Activated CD4-positive, alpha-beta T cell treated with anti-CD3 and anti-CD28 coated beads for 1 hour (primary cell): ENCODE measurements at regions not wholly inside any gene's neighbourhood (a gene's known extent, or its start where the extent isn't known, plus 50 kb on each side); places are given as distances from the start of the nearest gene placed in this dataset.
"Not testable (repeated sequence)": the region's sequence is repeated elsewhere in the genome, so short reads cannot be mapped to it uniquely, and the experiment has no call there.

Source experiments
- DNase-seq: peaks from one replicate; pipeline ENCODE4 v3.0.0-alpha.2; 2020

DNA sequence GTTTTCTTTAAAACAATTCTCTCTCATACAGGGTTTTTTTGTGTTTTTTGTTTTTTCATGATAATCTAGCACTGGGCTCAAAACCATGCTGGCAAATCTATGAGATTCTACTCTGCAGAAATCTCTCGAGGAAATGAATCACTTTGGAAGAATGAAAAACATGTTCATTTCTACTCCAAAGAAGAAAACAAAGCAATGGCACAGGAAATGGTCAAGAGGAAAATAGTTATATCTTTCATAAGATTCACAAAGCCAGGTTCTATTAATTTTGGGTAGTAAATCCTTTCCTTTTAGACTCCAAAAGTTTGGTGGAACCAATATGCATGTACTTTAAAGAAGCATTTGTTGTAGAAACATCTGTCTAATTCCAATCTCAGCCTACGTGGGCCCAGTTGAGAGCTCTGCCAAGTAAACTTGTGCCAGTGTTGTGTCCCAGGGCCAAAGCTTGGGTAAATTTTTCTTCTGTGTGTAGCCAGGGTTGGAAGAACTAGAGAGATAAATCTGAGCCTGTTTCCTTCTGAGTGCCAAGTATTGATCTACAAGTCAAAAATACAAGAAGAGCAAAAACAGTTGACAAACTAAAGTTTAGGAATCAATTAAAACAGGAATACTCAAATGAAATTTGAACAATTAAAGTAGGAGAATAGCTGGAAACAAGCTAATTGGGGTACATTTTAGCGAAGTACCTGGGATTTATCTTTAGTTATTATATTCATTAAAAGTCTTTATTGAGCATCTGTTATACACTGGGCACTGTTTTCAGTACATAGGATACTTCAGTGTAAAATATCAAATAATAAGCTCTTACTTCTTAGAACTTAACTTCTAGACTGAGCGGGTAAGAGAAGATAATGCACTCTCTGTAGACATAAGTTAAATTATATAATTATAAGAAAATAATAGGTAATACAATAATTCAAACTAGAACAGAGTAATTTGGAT is 657.5 kb upstream of the NECTIN3 start:
- DNase-seq = no peak

DNA sequence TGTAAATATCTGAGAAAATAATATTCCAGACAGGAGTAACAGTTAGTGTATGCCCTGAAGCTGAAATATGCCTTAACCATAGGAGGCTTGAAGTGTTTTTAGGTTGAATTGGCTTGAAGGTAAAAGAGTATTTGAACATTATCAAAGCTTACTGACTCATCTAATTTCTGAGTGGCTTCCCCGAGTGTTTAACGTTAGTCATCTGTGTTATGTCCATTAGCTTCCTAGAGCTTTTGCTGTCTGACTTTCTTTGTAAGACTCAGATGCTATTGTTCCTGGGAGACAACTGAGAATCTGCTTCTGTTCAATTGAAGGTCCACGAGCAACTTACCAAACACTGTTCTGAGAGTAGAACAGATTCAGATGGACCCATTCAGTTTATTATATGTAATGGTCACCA is 656.8 kb upstream of the NECTIN3 start:
- no peak for DNase-seq

DNA sequence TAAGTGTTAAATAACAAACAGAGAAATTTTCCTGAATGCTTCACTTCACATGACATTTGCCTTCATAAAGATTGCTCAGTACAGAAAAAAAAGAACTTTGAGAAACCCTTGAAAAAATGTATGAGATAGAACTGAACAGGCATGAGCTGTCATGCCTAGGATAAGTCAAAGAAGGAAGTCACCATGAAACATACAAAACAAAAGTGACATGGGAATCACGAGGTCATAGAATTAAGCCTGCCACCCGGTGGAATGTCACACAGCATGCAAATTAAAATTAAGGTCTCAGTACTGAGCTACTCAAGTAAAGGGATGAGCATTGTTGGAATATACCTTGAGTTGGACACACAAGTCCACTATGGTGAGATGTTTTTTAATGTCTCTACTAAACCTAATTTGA is 652.5 kb upstream of the NECTIN3 start:
- no peak for DNase-seq

DNA sequence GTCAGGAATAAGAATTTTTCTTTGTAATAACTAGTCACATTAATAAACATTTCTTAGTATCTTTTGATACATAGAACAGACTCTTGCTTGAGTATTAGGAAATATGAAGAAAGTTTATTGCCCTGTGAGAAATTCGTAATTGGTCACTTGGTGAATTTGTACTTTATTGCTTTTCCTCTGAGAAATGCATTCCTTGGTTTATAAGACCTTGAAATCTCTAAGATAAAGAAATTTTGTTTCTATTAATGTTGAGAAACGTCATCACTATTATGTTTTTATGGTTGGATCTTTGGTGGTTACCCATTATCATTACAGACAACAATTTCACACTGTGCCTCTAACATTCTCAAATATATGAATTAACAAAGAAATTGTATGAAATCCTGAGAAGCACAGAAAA is 652.0 kb upstream of the NECTIN3 start:
- DNase-seq = no peak

DNA sequence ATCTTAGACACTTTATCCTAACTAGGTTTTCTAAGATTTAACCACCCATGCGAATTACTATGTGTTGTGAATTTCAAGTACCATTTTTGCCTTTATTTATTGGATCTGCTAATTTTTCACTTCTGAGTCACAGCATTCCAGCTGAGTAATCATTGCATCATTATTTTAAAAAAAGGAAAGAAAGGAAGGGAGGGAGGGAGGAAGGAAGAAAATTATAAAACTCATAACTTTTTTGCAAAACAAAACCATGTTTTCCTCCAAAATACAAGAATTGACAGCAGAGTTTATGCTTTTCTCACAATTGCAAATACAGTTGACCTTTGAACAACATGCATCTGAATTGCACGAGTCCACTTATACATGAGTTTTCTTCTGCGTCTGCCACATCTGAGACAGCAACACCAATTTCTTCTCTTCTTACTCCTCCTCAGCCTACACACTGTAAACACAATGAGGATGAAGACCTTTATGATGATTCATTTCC is 651.4 kb upstream of the NECTIN3 start:
- no peak for DNase-seq

DNA sequence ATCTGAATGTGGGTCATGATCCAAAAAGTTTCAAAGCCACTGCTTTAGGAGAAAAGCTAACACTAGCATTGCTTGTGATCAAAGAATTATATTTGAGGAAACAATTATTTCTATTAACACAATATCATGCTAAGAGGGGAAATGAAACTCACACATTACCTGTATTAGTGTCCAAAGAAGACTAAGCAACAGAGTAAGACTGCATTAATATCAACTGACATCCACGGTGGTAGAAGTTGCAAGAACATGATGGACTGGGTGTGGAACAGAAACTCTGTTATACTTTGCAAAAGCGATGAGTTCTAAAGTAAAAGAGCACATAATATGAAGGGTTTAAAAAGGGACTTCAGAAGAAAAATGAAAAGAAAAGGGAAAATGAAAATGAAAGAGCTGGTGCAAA is 648.3 kb upstream of the NECTIN3 start:
- DNase-seq = no peak

DNA sequence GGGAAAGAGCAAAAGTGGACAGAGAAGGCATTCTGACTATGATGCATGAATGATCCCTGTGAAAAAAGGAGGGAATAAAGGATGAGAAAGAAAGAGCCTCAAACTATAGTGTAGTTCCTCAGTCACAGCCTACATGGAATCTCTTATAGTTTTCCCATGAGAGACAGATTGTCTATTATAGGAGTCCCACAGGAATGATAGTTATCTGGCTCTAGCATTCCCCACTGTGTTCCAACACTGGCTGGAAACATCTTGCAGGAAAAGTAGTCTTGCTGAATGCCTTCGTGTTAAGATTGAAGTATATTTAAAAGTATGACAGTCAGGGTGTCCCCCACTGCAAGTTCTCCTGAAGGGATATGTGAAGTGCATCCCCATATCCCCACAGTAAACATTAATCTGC is 641.5 kb upstream of the NECTIN3 start:
- DNase-seq = no peak

DNA sequence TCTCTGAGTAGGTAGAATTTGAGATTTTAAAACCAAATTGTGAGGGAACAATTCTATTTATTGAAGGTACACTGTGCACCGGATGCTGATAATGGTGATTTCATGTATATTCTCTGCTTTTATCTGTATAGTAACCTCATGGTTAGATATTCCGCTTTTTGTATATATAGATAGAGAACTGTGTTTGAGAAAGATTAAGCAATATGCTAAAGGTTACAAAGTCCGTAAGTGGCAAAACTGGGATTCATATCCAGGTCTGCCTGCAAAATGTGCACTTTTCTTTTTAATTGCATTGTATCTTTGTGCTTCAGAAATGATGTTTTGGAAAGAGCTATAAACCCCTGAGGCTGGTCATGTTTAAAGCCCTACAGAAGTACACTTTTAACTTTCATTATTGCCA is 635.4 kb upstream of the NECTIN3 start:
- no peak for DNase-seq

DNA sequence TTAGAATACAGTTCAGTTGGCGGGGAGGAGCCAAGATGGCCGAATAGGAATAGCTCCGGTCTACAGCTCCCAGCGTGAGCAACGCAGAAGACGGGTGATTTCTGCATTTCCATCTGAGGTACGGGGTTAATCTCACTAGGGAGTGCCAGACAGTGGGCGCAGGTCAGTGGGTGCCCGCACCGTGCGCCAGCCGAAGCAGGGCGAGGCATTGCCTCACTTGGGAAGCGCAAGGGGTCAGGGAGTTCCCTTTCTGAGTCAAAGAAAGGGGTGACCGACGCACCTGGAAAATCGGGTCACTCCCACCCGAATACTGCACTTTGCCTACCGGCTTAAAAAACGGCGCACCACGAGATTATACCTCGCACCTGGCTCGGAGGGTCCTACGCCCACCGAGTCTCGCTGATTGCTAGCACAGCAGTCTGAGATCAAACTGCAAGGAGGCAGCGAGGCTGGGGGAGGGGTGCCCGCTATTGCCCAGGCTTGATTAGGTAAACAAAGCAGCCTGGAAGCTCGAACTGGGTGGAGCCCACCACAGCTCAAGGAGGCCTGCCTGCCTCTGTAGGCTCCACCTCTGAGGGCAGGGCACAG is 631.5 kb upstream of the NECTIN3 start:
- not testable (repeated sequence) for DNase-seq

DNA sequence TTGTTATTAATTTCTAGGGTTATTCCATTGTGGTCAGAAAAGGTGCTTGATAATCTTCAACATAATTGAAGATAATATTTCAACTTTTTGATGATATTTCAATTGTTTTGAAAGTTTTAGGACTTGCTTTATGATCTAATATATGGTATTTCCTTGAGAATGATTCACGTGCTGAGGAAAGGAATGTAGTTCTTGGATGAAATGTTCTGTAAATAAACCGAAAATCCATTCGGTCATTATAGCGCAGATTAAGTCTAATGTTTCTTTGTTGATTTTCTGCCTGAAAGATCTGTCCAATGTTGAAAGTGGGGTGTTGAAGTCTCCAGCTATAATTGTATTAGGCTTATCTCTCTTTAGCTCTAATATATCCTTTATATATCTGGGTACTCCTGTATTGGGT is 617.5 kb upstream of the NECTIN3 start:
- no peak for DNase-seq

DNA sequence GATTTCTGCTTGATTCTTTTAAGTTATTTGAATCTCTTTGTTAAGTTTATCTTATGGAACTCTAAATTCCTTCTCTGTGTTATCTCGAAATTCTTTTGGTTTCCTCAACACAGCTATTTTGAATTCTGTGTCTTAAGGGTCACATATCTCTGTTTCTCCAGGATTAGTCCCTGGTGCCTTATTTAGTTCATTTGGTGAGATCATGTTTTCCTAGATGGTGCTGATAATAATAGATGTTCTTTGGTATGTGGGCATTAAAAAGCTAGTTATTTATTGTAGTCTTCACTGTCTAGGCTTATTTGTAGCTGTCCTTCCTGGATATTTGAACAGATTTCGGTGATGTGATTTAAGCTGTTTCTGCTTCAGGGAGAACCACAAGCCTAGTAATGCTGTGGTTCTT is 615.6 kb upstream of the NECTIN3 start:
- DNase-seq = no peak

DNA sequence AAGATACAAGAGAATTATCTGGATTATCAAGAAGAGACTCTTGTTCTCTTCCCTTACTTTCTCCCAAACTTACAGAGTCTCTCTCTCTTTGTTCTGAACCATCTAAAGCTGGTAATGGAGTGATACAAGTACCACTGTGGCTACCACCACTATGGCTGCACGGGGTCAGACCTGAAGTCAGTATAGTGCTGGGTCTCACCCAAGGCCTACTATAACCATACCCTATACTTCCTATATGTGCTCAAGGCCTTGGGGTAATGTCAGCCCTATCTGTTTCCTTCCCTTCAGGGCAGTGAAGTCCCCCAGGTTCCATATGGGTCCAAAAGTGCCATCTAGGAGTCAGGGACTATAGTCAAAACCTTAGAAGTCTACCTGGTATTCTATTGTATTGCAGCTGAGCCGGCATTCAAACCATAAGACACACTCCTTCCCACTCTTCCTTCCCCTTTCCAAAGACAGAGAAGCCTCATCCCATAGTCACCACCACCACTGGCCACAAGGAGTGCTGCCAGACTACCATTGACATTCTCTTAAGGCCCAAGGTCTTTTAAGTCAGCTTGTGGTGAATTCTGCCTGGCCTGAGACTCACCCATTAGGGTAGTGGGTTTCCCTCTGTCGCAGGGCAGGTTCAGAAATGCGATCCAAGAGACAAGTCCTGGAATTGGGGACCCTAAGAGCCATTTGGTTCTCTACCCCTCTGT is 615.0 kb upstream of the NECTIN3 start:
- no peak for DNase-seq

DNA sequence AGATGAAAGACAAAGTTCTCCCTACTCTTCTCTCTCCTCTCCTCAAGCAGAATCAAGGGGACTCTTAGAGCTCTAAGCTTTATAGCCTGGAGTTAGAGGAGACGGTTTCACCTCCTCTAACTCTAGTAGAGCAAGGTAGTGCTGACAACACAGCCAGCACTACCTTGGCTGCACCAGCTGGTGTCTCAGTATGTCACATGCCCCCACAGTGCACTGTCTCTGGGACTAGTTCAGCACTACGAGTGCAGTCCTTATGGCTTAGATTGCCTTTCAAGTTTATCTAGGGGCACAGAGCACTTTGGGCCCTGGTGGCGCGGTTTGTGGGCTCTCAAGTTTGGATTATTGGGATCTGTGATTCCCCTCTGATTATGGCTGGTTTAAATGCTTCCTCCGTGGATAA is 614.1 kb upstream of the NECTIN3 start:
- DNase-seq = no peak

DNA sequence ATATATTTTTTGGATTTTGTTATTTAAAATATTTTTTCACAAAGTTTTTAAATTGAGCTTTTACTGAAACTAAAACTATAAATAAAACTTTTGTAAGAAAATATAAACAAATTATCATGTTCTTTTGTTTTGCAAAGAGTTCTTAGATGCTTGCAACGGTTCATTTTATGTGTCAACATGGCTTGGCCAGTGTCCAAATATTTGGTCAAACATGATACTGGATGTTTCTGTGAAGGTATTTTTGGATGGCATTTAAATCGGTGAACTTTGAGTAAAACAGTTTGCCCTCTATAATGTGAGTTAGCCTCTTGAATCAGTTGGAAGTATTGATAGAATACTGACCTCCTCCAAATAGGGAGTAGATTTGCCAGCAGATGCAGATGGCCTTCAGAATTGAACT is 612.6 kb upstream of the NECTIN3 start:
- no peak for DNase-seq

DNA sequence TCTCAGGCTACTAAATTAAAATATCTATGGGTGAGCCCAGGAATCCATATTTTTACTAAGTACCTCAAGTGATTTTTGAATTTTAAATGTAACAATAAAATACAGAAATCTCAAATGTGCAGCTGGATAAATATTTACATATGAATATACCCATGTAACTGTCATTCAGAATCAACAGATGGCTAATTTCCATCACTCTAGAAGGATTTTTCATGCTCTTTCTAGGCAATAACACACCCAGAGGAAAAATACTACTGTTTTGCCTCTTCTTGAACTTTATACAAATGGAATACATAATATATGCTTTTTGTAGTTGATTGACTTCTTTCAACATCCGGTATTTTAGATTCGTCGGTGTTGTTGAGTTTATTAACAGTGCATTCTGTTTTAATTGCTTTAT is 601.3 kb upstream of the NECTIN3 start:
- no peak for DNase-seq

DNA sequence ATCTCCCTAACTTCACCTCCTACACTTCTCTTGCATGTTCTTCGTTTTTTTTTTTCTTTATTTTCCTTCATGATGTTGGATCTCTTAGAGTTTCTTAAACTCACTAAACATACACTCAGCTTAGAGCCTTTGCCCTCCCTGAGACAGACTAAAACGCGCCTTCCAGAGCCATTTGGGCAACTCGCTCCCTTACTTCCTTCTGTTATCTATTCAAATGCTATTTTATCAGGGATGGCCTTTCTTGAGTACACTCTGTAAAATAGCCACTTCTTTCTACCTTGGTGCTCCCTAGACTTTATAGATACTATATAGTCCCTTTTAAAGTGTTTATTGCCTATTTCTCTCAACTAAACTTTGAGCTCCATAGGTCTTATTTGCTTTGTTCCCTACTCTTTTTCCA is 598.2 kb upstream of the NECTIN3 start:
- DNase-seq = no peak

DNA sequence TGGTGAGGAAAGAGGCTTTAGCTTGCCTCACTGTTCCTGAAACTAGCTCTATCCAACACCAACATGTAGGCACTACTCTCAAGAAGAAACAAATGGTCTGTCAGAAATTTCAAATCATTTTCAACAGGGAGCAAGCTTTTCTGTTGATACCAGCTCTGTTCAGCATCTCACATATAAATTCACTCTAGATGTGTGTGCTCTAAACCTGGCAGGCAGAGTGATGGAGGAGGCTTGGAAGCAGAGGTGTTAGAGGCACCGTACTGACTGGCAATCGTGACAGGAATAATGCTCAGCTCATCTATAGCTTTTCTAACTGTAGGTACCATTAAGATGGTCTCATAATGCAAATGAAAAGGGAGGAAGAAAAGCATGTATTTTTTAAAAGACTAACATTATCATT is 597.2 kb upstream of the NECTIN3 start:
- DNase-seq = no peak

DNA sequence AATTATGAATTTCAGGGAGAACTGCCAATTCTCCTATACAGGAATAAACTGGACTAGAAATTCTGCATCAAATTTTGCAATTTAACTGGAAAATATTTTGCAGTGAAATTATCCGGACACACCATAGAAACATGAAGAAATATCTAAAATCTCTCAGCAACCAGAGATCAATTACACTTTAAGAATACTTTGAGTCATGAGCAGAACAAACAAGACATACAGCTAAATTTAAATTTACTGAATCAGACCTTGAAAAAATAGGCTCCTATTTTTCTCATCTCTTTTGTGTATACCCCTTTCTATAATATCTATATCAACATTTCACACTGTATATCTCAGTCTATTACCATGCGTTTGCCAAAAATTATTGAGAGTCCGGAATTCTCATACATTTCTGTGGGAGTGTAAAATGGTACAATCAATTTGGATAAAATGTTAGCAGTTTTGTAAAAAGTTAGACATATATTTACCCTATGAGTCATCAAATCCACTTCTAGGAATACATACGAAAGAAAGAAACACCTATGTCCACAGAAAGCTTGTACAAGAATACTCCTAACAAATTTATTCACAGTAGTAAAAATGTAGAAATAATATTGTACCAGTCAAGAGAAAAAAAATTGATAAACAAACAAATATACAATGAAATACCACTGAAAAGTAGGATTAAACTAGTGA is 593.1 kb upstream of the NECTIN3 start:
- DNase-seq = no peak

DNA sequence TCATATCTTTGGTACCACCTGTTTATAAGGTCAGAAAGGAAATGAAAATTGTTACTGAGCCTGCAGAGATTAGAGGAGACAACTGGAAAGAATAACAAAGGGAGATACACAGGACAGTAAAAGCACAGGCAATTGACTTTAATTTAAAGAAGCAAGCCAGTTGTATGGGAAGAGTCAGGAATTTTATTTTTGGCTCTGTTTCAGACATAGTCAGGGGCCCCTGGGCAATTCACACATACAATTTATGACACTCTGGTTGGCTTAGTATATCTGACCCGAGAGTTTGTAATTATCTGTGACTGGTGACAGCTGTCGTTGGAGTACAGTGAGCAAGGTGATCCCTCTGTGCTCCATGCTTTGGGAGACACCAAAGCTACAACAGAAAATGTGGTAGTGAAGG is 591.9 kb upstream of the NECTIN3 start:
- no peak for DNase-seq

DNA sequence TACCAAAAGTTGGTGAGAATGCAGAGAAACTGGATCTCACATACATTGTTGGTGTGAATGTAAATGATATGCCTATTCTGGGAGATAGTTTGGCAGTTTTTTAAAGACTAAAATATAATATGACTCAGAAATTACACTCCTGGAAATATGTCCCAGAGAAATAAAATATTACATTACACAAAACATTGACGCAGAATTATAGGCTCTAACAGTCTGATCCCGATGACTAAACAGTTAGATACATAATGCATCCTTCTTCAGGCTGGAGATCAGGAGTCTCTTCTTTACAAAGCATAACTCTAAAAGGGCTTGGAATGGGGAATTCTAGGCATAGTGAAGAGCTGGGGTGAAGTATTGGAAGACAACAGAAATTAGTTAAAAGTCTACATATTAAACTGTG is 586.2 kb upstream of the NECTIN3 start:
- no peak for DNase-seq

DNA sequence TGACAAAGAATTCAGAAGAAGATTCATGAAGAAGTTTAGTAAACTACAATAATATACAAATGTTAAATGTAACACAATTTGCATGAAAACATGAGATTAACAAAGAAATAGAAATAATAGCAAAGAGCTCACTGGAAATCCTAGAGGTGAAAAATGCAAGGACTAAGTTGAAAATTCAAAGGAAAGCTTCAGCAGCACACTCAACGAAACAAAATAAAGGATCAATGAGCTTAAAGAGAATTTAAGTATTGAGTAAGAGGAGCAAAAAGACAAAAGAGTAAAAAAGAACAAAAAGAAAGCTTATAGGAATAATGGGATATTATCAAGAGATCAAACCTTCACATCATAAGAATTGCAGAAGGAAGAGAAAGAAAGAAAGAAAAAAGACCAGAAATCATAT is 583.8 kb upstream of the NECTIN3 start:
- no peak for DNase-seq

DNA sequence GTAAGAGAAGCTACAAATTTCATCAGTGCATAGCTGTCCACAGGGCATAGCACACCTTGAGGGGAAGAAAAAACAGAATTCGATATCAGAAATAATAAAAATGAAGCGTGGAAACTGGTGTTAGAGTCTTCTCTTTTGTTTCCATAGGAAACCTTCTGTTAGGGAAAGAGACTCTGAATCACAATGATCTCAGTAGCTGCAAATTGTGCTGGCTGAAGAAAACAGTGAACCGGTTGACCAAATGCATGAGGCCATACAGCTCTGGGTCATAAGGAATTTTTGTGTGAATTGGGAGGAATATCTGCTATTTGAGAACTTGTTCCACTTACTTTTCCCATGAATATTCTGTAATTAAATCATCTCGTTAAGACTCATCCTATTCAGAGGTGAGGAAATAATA is 580.2 kb upstream of the NECTIN3 start:
- no peak for DNase-seq

DNA sequence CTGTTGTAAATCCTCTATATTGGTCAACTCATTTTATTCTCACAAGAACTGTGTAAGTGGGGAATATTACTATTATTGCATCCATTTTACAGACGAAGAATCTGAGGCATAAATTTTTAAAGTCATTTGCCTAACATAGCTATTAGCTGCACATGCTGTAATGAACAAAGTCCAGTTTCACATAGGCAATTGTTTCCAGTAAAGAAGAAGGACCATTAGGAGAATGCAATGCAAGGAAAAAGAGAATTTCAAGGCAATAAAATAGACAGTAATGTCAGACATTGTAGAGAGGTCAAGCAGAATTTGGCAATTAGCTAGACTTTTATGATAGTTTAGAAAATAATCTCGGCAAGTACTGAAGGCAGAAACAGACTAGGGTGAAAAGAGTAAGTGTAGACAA is 578.7 kb upstream of the NECTIN3 start:
- no peak for DNase-seq
